ENCODE measurements at regions not wholly inside any gene's neighbourhood (a gene's known extent, or its start where the extent isn't known, plus 50 kb on each side); places are given as distances from the start of the nearest gene placed in this dataset.

- no peak for TF ChIP-seq L3MBTL2 (conservative IDR thresholded peaks at IDR 0.05)
- TF ChIP-seq FOXK2 (IDR thresholded peaks at IDR 0.05) = no peak
- TF ChIP-seq FOXM1 (IDR thresholded peaks at IDR 0.05; ENCODE audit: borderline replicate concordance) = no peak
- TF ChIP-seq NFRKB (IDR thresholded peaks at IDR 0.05) = no peak
- no peak for TF ChIP-seq SP1 (IDR thresholded peaks at IDR 0.05)
- TF ChIP-seq BHLHE40 (IDR thresholded peaks at IDR 0.05; ENCODE audit: borderline replicate concordance) = no peak
- no peak for TF ChIP-seq HDGF (IDR thresholded peaks at IDR 0.05; ENCODE audit: borderline replicate concordance)
- no peak for TF ChIP-seq FOXA1 (IDR thresholded peaks at IDR 0.05)
- no peak for TF ChIP-seq LEF1 (IDR thresholded peaks at IDR 0.05; ENCODE audit: borderline replicate concordance)
- TF ChIP-seq TARDBP (IDR thresholded peaks at IDR 0.05) = no peak
Observed at GRCh38 chr6:87779542-87779941, 77.5 kb upstream of the AKIRIN2 start.

Measured in HEK293T (cell line).